HK-2 (cell line): ENCODE measurements at regions not wholly inside any gene's neighbourhood (a gene's known extent, or its start where the extent isn't known, plus 50 kb on each side); places are given as distances from the start of the nearest gene placed in this dataset.
"Not testable (repeated sequence)": the region's sequence is repeated elsewhere in the genome, so short reads cannot be mapped to it uniquely, and the experiment has no call there.

Experiments
- DNase-seq: peaks from one replicate; pipeline ENCODE4 v3.0.0-alpha.2; 2018; ENCODE audit not compliant: unreplicated experiment

- DNase-seq = not testable (repeated sequence)
These were observed 54.2 kb upstream of the FAM72C start for GRCh38 chr1:144026022-144026421.

- DNase-seq = not testable (repeated sequence)
These were observed 50.1 kb upstream of the FAM72C start for GRCh38 chr1:144021690-144022384.
